ENCODE measurements at regions not wholly inside any gene's neighbourhood (a gene's known extent, or its start where the extent isn't known, plus 50 kb on each side); places are given as distances from the start of the nearest gene placed in this dataset.

DNA sequence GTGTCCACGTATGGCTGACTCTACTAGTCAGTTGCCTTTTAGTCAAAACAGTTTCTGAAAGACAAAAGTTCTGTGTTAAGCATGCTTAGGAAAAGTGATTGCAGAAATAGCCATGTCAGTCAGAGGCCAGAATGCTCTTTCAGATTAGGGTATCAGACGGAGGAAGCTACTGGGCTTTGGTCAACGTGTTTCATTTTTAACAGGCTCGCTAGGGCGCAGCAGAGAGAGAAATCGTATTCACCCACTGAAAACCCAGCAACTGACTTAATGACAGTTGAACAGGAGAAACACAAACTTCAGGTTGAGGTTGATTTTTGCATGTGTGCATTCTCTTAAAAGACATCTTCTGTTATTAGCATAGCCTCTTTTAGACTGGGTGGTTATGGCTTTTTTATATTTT, 322.6 kb upstream of the KIAA1217 start:
- Mint-ChIP-seq H3K27ac (ENCODE audit: unreplicated experiment) (no peak overlapping the region), H3K27me3 (ENCODE audit: unreplicated experiment) (no peaks in the 10 kb centered on the region), H3K4me3 (ENCODE audit: unreplicated experiment) (no peak overlapping the region), H3K9me3 (ENCODE audit: unreplicated experiment) (no peaks in the 10 kb centered on the region), H3K36me3 (ENCODE audit: unreplicated experiment) (no peaks in the 10 kb centered on the region), H3K4me1 (ENCODE audit: low read depth, unreplicated experiment) (no peaks in the 10 kb centered on the region)
- TF ChIP-seq, protein P1, sequence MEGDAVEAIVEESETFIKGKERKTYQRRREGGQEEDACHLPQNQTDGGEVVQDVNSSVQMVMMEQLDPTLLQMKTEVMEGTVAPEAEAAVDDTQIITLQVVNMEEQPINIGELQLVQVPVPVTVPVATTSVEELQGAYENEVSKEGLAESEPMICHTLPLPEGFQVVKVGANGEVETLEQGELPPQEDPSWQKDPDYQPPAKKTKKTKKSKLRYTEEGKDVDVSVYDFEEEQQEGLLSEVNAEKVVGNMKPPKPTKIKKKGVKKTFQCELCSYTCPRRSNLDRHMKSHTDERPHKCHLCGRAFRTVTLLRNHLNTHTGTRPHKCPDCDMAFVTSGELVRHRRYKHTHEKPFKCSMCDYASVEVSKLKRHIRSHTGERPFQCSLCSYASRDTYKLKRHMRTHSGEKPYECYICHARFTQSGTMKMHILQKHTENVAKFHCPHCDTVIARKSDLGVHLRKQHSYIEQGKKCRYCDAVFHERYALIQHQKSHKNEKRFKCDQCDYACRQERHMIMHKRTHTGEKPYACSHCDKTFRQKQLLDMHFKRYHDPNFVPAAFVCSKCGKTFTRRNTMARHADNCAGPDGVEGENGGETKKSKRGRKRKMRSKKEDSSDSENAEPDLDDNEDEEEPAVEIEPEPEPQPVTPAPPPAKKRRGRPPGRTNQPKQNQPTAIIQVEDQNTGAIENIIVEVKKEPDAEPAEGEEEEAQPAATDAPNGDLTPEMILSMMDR (IDR thresholded peaks at IDR 0.05; ENCODE audit: partially characterized antibody, unreplicated experiment), result no peak
- peak; percentile 14 for DNase-seq

DNA sequence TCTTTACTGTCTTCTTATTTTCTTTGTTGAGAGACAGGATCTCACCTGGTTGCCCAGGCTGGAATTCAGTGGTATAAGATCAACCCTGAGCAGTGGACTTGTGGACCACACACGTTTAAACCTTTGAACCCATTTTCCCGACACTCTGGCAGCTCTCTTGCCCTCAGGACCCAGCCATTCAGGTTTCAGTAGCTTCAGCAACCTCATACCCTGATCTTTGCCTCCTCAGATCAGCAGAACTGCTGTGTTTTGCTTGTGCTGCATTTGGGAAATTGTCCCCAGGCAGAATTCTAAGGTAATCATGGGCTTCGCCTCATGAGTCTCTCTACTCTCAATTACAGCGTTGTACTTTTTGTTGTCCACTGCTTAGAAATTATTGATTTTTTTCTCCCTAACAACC, 317.6 kb upstream of the KIAA1217 start:
- DNase-seq, result no peak
- Mint-ChIP-seq H3K4me3 (ENCODE audit: unreplicated experiment) (no peak overlapping the region), H3K27ac (ENCODE audit: unreplicated experiment) (no peak overlapping the region), H3K4me1 (ENCODE audit: low read depth, unreplicated experiment) (no peaks in the 10 kb centered on the region), H3K27me3 (ENCODE audit: unreplicated experiment) (no peaks in the 10 kb centered on the region), H3K9me3 (ENCODE audit: unreplicated experiment) (no peaks in the 10 kb centered on the region), H3K36me3 (ENCODE audit: unreplicated experiment) (no peaks in the 10 kb centered on the region)
- TF ChIP-seq, protein P1 (IDR thresholded peaks at IDR 0.05; ENCODE audit: partially characterized antibody, unreplicated experiment), result no peak

DNA sequence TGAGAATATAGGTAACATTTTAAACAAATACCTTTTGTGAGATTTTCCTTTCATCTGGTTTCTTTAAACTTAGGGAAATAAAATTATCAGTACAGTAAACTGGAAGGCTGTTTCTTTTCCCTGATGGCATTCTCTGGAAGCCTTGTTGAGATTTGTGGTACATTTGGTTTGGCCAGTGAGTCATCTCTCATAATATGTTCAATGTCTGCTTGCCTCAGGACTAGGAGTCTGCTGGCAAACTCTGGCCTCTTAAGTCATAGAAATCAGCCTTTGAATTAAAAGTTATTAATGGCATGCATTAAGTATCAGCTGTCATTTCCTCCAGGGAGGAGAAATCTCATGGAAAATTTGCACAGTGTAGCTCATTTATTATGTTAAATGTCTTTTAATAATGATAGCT, 316.6 kb upstream of the KIAA1217 start:
- no peak for DNase-seq
- Mint-ChIP-seq H3K4me1 (ENCODE audit: low read depth, unreplicated experiment) (no peaks in the 10 kb centered on the region), H3K36me3 (ENCODE audit: unreplicated experiment) (no peaks in the 10 kb centered on the region), H3K27me3 (ENCODE audit: unreplicated experiment) (no peaks in the 10 kb centered on the region), H3K4me3 (ENCODE audit: unreplicated experiment) (no peak overlapping the region), H3K9me3 (ENCODE audit: unreplicated experiment) (no peaks in the 10 kb centered on the region), H3K27ac (ENCODE audit: unreplicated experiment) (no peak overlapping the region)
- TF ChIP-seq, protein P1 (IDR thresholded peaks at IDR 0.05; ENCODE audit: partially characterized antibody, unreplicated experiment), result no peak

DNA sequence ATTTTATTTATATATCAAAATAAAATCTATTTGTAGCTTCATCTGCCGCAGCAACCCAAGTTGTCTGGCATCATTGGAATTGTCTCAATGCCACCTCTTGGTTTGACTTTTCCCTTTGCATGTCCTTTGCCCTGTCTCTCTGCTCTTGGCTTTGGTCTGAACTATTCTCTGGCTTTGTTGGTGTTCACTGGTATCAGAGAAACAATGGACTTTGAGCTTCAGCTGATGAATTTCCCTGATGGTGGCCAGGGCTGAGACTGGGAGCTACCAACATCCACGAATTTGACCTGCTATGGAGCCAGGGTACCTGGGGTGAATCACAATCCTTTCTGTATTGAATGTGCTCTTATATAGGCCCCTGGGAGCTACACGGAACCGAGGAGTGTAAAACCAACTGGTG, 311.7 kb upstream of the KIAA1217 start:
- TF ChIP-seq, protein P1 (IDR thresholded peaks at IDR 0.05; ENCODE audit: partially characterized antibody, unreplicated experiment), result no peak

DNA sequence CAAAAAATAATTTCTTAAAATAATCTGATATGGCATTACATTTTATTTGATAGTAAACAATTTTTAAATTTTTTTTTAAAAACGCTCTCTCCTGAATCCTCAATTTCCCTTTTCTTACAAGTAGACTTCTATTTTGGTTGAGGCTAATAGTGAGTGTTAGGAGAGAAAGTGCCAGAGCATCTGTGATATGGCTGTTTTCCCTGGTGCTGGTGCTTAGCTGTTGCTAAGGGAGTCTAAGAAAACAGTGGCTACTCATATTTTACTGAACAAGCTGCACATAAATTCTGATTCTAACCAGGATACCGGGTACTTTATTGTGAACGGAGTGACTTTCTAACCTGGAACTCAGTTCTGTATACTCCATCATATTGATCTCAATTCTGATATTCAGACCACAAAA, 311.1 kb upstream of the KIAA1217 start:
- no peaks in the 10 kb centered on the region for H3K4me1 Mint-ChIP-seq (ENCODE audit: low read depth, unreplicated experiment)
- no peak overlapping the region for H3K27ac Mint-ChIP-seq (ENCODE audit: unreplicated experiment)
- H3K36me3 Mint-ChIP-seq (ENCODE audit: unreplicated experiment), result no peaks in the 10 kb centered on the region
- no peak for DNase-seq
- TF ChIP-seq, protein P1 (IDR thresholded peaks at IDR 0.05; ENCODE audit: partially characterized antibody, unreplicated experiment), result no peak
- H3K27me3 Mint-ChIP-seq (ENCODE audit: unreplicated experiment), result no peaks in the 10 kb centered on the region
- no peaks in the 10 kb centered on the region for H3K9me3 Mint-ChIP-seq (ENCODE audit: unreplicated experiment)
- H3K4me3 Mint-ChIP-seq (ENCODE audit: unreplicated experiment), result no peak overlapping the region

More for the DNA sequence above, 311.7 kb upstream of the KIAA1217 start:
- Mint-ChIP-seq H3K4me3 (ENCODE audit: unreplicated experiment) (no peak overlapping the region), H3K36me3 (ENCODE audit: unreplicated experiment) (no peaks in the 10 kb centered on the region), H3K27me3 (ENCODE audit: unreplicated experiment) (no peaks in the 10 kb centered on the region), H3K9me3 (ENCODE audit: unreplicated experiment) (no peaks in the 10 kb centered on the region), H3K27ac (ENCODE audit: unreplicated experiment) (no peak overlapping the region), H3K4me1 (ENCODE audit: low read depth, unreplicated experiment) (no peaks in the 10 kb centered on the region)
- DNase-seq, result no peak
